ENCODE measurements at regions not wholly inside any gene's neighbourhood (a gene's known extent, or its start where the extent isn't known, plus 50 kb on each side); places are given as distances from the start of the nearest gene placed in this dataset.
A peak's percentile ranks its signal among the peaks of the same experiment; 100 is the strongest.

GRCh38 chr2:180662941-180663471 lies 317.4 kb upstream of the UBE2E3 start:
- DNase-seq, result no peak
- intact Hi-C loops (cut with DNase I), result no loop called here
- Histone ChIP-seq H3K27ac (no peak overlapping the region), H3K9me3 (no peaks in the 10 kb centered on the region), H3K27me3 (no peaks in the 10 kb centered on the region), H3K36me3 (no peaks in the 10 kb centered on the region), H3K4me1 (peaks cover 0 to 18% (median 8%) of the 10 kb centered on the region in 3 donors), H3K4me3 (peak overlapping the region in 1 of 4 donors; percentile 9)
- TF ChIP-seq POLR2A (IDR thresholded peaks at IDR 0.05) (no peak), CTCF (IDR thresholded peaks at IDR 0.05) (no peak)
- WGBS, 2 donors, result 24 to 36% methylated on average over 3 of the region's 3 CpGs

GRCh38 chr2:180662521-180662920 lies 317.9 kb upstream of the UBE2E3 start:
- peaks cover 0 to 18% (median 8%) of the 10 kb centered on the region in 3 donors for H3K4me1 ChIP-seq
- DNase-seq, result no peak
- no peak overlapping the region for H3K27ac ChIP-seq
- no peaks in the 10 kb centered on the region for H3K9me3 ChIP-seq
- intact Hi-C loops (cut with DNase I), result no loop called here
- TF ChIP-seq CTCF (IDR thresholded peaks at IDR 0.05), result no peak
- TF ChIP-seq POLR2A (IDR thresholded peaks at IDR 0.05), result no peak
- H3K36me3 ChIP-seq, result no peaks in the 10 kb centered on the region
- no peaks in the 10 kb centered on the region for H3K27me3 ChIP-seq
- 63 to 70% methylated on average over 1 of the region's 1 CpG for WGBS, 2 donors
- no peak overlapping the region for H3K4me3 ChIP-seq

GRCh38 chr2:180661686-180662030 lies 318.7 kb upstream of the UBE2E3 start:
- DNase-seq, result no peak
- H3K36me3 ChIP-seq, result no peaks in the 10 kb centered on the region
- H3K4me3 ChIP-seq, result no peak overlapping the region
- intact Hi-C loops (cut with DNase I), result no loop called here
- TF ChIP-seq CTCF (IDR thresholded peaks at IDR 0.05) (no peak), POLR2A (IDR thresholded peaks at IDR 0.05) (no peak)
- H3K4me1 ChIP-seq, result peaks cover 0 to 18% (median 8%) of the 10 kb centered on the region in 3 donors
- H3K27ac ChIP-seq, result no peak overlapping the region
- no peaks in the 10 kb centered on the region for H3K9me3 ChIP-seq
- no peaks in the 10 kb centered on the region for H3K27me3 ChIP-seq
- WGBS, 2 donors, result 47 to 55% methylated on average over 1 of the region's 1 CpG

- no peaks in the 10 kb centered on the region for H3K9me3 ChIP-seq
- DNase-seq, result no peak
- TF ChIP-seq POLR2A (IDR thresholded peaks at IDR 0.05), result no peak
- no peak for TF ChIP-seq CTCF (IDR thresholded peaks at IDR 0.05)
- H3K4me1 ChIP-seq, result peaks cover 0 to 18% (median 8%) of the 10 kb centered on the region in 3 donors
- no peak overlapping the region for H3K4me3 ChIP-seq
- H3K27ac ChIP-seq, result no peak overlapping the region
- H3K36me3 ChIP-seq, result no peaks in the 10 kb centered on the region
- no peaks in the 10 kb centered on the region for H3K27me3 ChIP-seq
- 85 to 89% methylated on average over 5 of the region's 5 CpGs for WGBS, 2 donors
- intact Hi-C loops (cut with DNase I), result no loop called here
Measured at GRCh38 chr2:180660881-180661685, 319.3 kb upstream of the UBE2E3 start.

- Histone ChIP-seq H3K9me3 (no peaks in the 10 kb centered on the region), H3K27me3 (no peaks in the 10 kb centered on the region), H3K36me3 (no peaks in the 10 kb centered on the region), H3K27ac (no peak overlapping the region), H3K4me3 (no peak overlapping the region), H3K4me1 (peaks cover 0 to 18% (median 8%) of the 10 kb centered on the region in 3 donors)
- TF ChIP-seq CTCF (IDR thresholded peaks at IDR 0.05), result no peak
- no peak for TF ChIP-seq POLR2A (IDR thresholded peaks at IDR 0.05)
- no peak for DNase-seq
- intact Hi-C loops (cut with DNase I), result no loop called here
- 78 to 89% methylated on average over 8 of the region's 8 CpGs for WGBS, 2 donors
Measured at GRCh38 chr2:180660207-180660606, 320.2 kb upstream of the UBE2E3 start.
